Inferior parietal cortex (tissue), 1 donor: ENCODE measurements at regions not wholly inside any gene's neighbourhood (a gene's known extent, or its start where the extent isn't known, plus 50 kb on each side); places are given as distances from the start of the nearest gene placed in this dataset.

Experiments
- DNase-seq: peaks from one replicate; pipeline ENCODE4 v3.0.0-alpha.2; 2016; ENCODE audit errors: extremely low spot score

- no peak for DNase-seq
Observed at GRCh38 chr14:44712024-44712815, 205.1 kb upstream of the FSCB start.

GRCh38 chr14:44701563-44702263 is 194.6 kb upstream of the FSCB start:
- no peak for DNase-seq

GRCh38 chr14:44700694-44701093 is 193.6 kb upstream of the FSCB start:
- DNase-seq, result no peak

- DNase-seq, result no peak
Observed at GRCh38 chr14:44700184-44700583, 193.1 kb upstream of the FSCB start.

- DNase-seq, result no peak
Observed at GRCh38 chr14:44699391-44699790, 192.3 kb upstream of the FSCB start.

- no peak for DNase-seq
Observed at GRCh38 chr14:44669496-44669895, 162.4 kb upstream of the FSCB start.

- no peak for DNase-seq
Observed at GRCh38 chr14:44663136-44663535, 156.1 kb upstream of the FSCB start.

- no peak for DNase-seq
Observed at GRCh38 chr14:44662250-44662891, 155.3 kb upstream of the FSCB start.

GRCh38 chr14:44658389-44658696 is 151.3 kb upstream of the FSCB start:
- no peak for DNase-seq

- peak; percentile 70 for DNase-seq
Observed at GRCh38 chr14:44657696-44658388, 150.8 kb upstream of the FSCB start.

GRCh38 chr14:44657203-44657602 is 150.1 kb upstream of the FSCB start:
- DNase-seq, result no peak

GRCh38 chr14:44654591-44654990 is 147.5 kb upstream of the FSCB start:
- DNase-seq, result no peak

- no peak for DNase-seq
Observed at GRCh38 chr14:44653641-44654040, 146.6 kb upstream of the FSCB start.

GRCh38 chr14:44652640-44653039 is 145.6 kb upstream of the FSCB start:
- no peak for DNase-seq

- DNase-seq, result no peak
Observed at GRCh38 chr14:44649061-44649460, 142.0 kb upstream of the FSCB start.

GRCh38 chr14:44640416-44640815 is 133.3 kb upstream of the FSCB start:
- no peak for DNase-seq

GRCh38 chr14:44639781-44640385 is 132.8 kb upstream of the FSCB start:
- DNase-seq, result no peak

- DNase-seq, result no peak
Observed at GRCh38 chr14:44634692-44635091, 127.6 kb upstream of the FSCB start.

GRCh38 chr14:44626423-44626822 is 119.3 kb upstream of the FSCB start:
- no peak for DNase-seq

GRCh38 chr14:44625098-44625497 is 118.0 kb upstream of the FSCB start:
- no peak for DNase-seq

- DNase-seq, result no peak
Observed at GRCh38 chr14:44620121-44621019, 113.3 kb upstream of the FSCB start.
